NCI-H748 treated with DMSO at 0.1 percent for 48 hours (cell line): ENCODE measurements at regions not wholly inside any gene's neighbourhood (a gene's known extent, or its start where the extent isn't known, plus 50 kb on each side); places are given as distances from the start of the nearest gene placed in this dataset.

Source experiments
- DNase-seq: peaks from one replicate; lab custom pipeline; 2025; lab: John Stamatoyannopoulos, UW

DNA sequence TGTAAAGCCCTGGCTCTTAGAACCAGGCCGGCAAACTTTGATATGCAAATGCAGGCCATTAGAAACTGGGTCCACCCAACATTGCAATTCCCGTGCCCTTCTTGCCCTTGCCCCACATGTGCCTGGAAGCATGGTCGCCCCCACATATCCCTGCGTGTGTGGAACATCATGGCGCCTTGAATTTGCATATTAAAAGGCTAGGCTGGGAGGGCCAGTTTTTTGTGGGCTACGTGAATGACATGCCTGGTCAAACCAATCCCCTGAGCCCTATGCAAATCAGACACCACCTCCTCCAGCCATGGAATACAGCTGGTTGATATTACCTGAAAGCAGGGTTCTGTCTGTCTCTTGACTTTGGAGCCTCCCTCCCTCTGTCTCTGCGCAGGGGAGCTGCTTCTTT, 58.7 kb upstream of the ARHGEF26 start:
- DNase-seq = no peak

GRCh38 chr3:154071146-154071545, 50.0 kb upstream of the ARHGEF26 start:
- no peak for DNase-seq
